Endothelial cell (in vitro differentiated cells): ENCODE measurements at regions not wholly inside any gene's neighbourhood (a gene's known extent, or its start where the extent isn't known, plus 50 kb on each side); places are given as distances from the start of the nearest gene placed in this dataset.

Source experiments
- DNase-seq: peaks from one replicate; pipeline ENCODE4 v3.0.0; 2021; ENCODE audit warnings: low spot score
- H3K27ac Mint-ChIP-seq: one replicate; pipeline ENCODE4 v1.8.0; 2021; ENCODE audit warnings: mixed read lengths, inconsistent platforms; ENCODE audit not compliant: unreplicated experiment
- H3K27me3 Mint-ChIP-seq: one replicate; pipeline ENCODE4 v1.8.0; 2021; ENCODE audit warnings: mild to moderate bottlenecking, moderate library complexity, mixed read lengths, inconsistent platforms; ENCODE audit not compliant: unreplicated experiment
- H3K36me3 Mint-ChIP-seq: one replicate; pipeline ENCODE4 v1.8.0; 2021; ENCODE audit warnings: mild to moderate bottlenecking, low read depth, mixed read lengths, inconsistent platforms; ENCODE audit not compliant: unreplicated experiment
- H3K4me1 Mint-ChIP-seq: one replicate; pipeline ENCODE4 v1.8.0; 2021; ENCODE audit warnings: mild to moderate bottlenecking, mixed read lengths, inconsistent platforms; ENCODE audit not compliant: unreplicated experiment
- H3K4me3 Mint-ChIP-seq: one replicate; pipeline ENCODE4 v1.8.0; 2021; ENCODE audit warnings: mild to moderate bottlenecking, mixed read lengths, inconsistent platforms; ENCODE audit not compliant: unreplicated experiment
- H3K9me3 Mint-ChIP-seq: one replicate; pipeline ENCODE4 v1.8.0; 2021; ENCODE audit warnings: mixed read lengths, inconsistent platforms; ENCODE audit not compliant: unreplicated experiment
- CTCF ChIP-seq: fragments of 200-600 bp; sonication (generic); IDR thresholded peaks from one replicate; pipeline ENCODE4 v1.5.0; 2021; ENCODE audit warnings: antibody characterized with exemption; ENCODE audit not compliant: unreplicated experiment

GRCh38 chr21:27157097-27157496, 190.2 kb upstream of the ADAMTS5 start:
- H3K27ac Mint-ChIP-seq = no peak overlapping the region
- H3K36me3 Mint-ChIP-seq = no peaks in the 10 kb centered on the region
- no peak for DNase-seq
- H3K9me3 Mint-ChIP-seq = no peaks in the 10 kb centered on the region
- H3K4me1 Mint-ChIP-seq = no peaks in the 10 kb centered on the region
- no peak for TF ChIP-seq CTCF
- no peak overlapping the region for H3K4me3 Mint-ChIP-seq
- H3K27me3 Mint-ChIP-seq = no peaks in the 10 kb centered on the region

GRCh38 chr21:27156666-27157065, 189.8 kb upstream of the ADAMTS5 start:
- Mint-ChIP-seq H3K27me3 (no peaks in the 10 kb centered on the region), H3K4me3 (no peak overlapping the region), H3K4me1 (no peaks in the 10 kb centered on the region), H3K27ac (no peak overlapping the region), H3K36me3 (no peaks in the 10 kb centered on the region), H3K9me3 (no peaks in the 10 kb centered on the region)
- DNase-seq = no peak
- no peak for TF ChIP-seq CTCF

- H3K36me3 Mint-ChIP-seq = no peaks in the 10 kb centered on the region
These were observed 188.2 kb upstream of the ADAMTS5 start for GRCh38 chr21:27155130-27155500.

GRCh38 chr21:27154451-27155129, 187.7 kb upstream of the ADAMTS5 start:
- DNase-seq = no peak
- no peak overlapping the region for H3K27ac Mint-ChIP-seq
- no peaks in the 10 kb centered on the region for H3K9me3 Mint-ChIP-seq
- H3K36me3 Mint-ChIP-seq = no peaks in the 10 kb centered on the region
- H3K27me3 Mint-ChIP-seq = no peaks in the 10 kb centered on the region
- H3K4me1 Mint-ChIP-seq = no peaks in the 10 kb centered on the region
- TF ChIP-seq CTCF = no peak
- no peak overlapping the region for H3K4me3 Mint-ChIP-seq

More at GRCh38 chr21:27155130-27155500, 188.2 kb upstream of the ADAMTS5 start:
- H3K9me3 Mint-ChIP-seq = no peaks in the 10 kb centered on the region
- no peak overlapping the region for H3K27ac Mint-ChIP-seq
- no peak overlapping the region for H3K4me3 Mint-ChIP-seq
- H3K27me3 Mint-ChIP-seq = no peaks in the 10 kb centered on the region
- no peak for TF ChIP-seq CTCF
- no peak for DNase-seq
- no peaks in the 10 kb centered on the region for H3K4me1 Mint-ChIP-seq

- H3K27ac Mint-ChIP-seq = no peak overlapping the region
- H3K4me1 Mint-ChIP-seq = no peaks in the 10 kb centered on the region
- no peak for TF ChIP-seq CTCF
- no peaks in the 10 kb centered on the region for H3K36me3 Mint-ChIP-seq
- DNase-seq = no peak
- no peaks in the 10 kb centered on the region for H3K9me3 Mint-ChIP-seq
- no peak overlapping the region for H3K4me3 Mint-ChIP-seq
- H3K27me3 Mint-ChIP-seq = no peaks in the 10 kb centered on the region
These were observed 186.1 kb upstream of the ADAMTS5 start for GRCh38 chr21:27152996-27153395.
